ENCODE measurements at regions not wholly inside any gene's neighbourhood (a gene's known extent, or its start where the extent isn't known, plus 50 kb on each side); places are given as distances from the start of the nearest gene placed in this dataset.

DNA sequence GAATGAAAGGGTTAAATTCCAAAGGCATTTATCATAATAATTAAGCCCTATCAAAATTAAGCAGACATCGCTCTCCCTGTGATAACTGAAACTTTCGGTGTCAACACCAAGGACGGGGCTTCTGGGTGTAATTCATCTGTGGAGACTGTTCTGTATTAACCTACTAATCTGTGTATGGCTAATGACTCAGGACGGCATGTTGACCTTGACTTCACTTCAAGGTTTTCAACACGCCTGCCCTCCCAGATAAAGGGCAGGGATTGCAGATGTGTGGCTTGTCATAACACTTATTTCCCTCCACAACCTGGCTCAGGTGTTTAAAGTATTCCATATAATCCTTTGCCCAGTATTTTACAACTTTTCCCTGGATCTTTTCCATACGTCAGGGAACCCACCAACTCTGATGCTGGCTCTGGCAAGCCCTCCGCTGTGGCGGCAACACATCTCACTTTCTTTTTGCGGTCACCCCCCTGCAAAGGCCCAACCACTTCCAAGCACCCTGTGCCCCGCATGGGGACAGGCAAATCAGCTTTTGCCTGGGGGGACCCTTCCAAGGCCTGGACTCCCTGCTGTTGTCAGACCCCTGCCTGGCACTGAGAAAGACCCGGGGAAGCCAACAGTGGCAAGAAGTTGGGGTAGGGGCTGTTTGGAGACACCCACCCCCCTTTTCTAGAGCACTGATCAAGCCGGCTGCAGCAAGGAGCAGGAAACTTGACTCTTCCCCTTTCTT lies 93.2 kb upstream of the MEF2A start:
- no peak for TF ChIP-seq EP300 (IDR thresholded peaks at IDR 0.05; ENCODE audit: borderline replicate concordance in 1 of 2, low read depth in 2 of 2, low read length in 2 of 2)
- TF ChIP-seq, protein P1, sequence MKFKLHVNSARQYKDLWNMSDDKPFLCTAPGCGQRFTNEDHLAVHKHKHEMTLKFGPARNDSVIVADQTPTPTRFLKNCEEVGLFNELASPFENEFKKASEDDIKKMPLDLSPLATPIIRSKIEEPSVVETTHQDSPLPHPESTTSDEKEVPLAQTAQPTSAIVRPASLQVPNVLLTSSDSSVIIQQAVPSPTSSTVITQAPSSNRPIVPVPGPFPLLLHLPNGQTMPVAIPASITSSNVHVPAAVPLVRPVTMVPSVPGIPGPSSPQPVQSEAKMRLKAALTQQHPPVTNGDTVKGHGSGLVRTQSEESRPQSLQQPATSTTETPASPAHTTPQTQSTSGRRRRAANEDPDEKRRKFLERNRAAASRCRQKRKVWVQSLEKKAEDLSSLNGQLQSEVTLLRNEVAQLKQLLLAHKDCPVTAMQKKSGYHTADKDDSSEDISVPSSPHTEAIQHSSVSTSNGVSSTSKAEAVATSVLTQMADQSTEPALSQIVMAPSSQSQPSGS (IDR thresholded peaks at IDR 0.05; ENCODE audit: low read length), result no peak
- TF ChIP-seq CREB1 (IDR thresholded peaks at IDR 0.05), result no peak
- TF ChIP-seq CTCF (IDR thresholded peaks at IDR 0.05; ENCODE audit: control extremely low read depth in 1 of 3, insufficient read depth in 1 of 3, low read depth in 1 of 3, low read length in 3 of 3), result no peak
- no peak for TF ChIP-seq POLR2A (IDR thresholded peaks at IDR 0.05; ENCODE audit: control extremely low read depth in 1 of 2, low read depth in 2 of 2, low read length in 2 of 2)
- TF ChIP-seq GABPA (IDR thresholded peaks at IDR 0.05; ENCODE audit: borderline replicate concordance, insufficient read depth, low read length), result no peak
- no peak for TF ChIP-seq EZH2 (IDR thresholded peaks at IDR 0.05; ENCODE audit: low read depth, low read length, severe bottlenecking)
- no peak for TF ChIP-seq TEAD4 (IDR thresholded peaks at IDR 0.05; ENCODE audit: low read depth, low read length)
- no peak for TF ChIP-seq YY1 (IDR thresholded peaks at IDR 0.05; ENCODE audit: low read depth, low read length)
- TF ChIP-seq SP1 (IDR thresholded peaks at IDR 0.05; ENCODE audit: low read depth, low read length), result no peak
- no peak for TF ChIP-seq USF2 (IDR thresholded peaks at IDR 0.05; ENCODE audit: low read length)

All from H1 (cell line).